ENCODE measurements at regions not wholly inside any gene's neighbourhood (a gene's known extent, or its start where the extent isn't known, plus 50 kb on each side); places are given as distances from the start of the nearest gene placed in this dataset.

DNA sequence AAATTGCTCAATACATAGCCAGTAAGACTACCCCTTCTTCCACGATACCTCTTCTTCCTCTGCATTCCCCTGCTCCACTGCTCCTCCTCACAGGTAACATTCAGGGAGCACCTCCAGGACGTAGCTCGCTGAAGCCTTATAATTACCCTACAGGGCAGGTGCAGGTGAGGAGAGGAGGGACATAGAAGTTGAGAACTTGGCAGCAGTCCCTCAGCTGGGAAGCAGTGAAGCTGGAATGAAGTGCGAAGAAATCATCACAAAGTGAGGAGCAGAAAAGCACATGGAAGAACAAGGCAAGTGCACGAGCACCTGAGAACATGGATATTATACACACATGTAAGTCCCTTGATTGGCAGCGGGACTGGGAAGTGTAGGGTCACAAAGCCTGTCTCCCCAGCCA, 118.2 kb downstream of the HSD17B3 start:
- Mint-ChIP-seq H3K4me3 (no peak overlapping the region), H3K9me3 (no peaks in the 10 kb centered on the region), H3K27ac (no peak overlapping the region), H3K36me3 (no peaks in the 10 kb centered on the region), H3K4me1 (ENCODE audit: low read depth in 2 of 2) (peaks cover 0 to 7% of the 10 kb centered on the region in 2 donors), H3K27me3 (peaks cover 28 to 45% of the 10 kb centered on the region in 2 donors)
- DNase-seq (ENCODE audit: low spot score) (no peak), ATAC-seq (peak in 1 of 2 donors; percentile 6)

GRCh38 chr9:96178153-96178552, 123.8 kb downstream of the HSD17B3 start:
- H3K4me1 Mint-ChIP-seq (ENCODE audit: low read depth in 2 of 2) = peaks cover 0 to 2% of the 10 kb centered on the region in 2 donors
- H3K27ac Mint-ChIP-seq = no peak overlapping the region
- peaks cover 40 to 54% of the 10 kb centered on the region in 2 donors for H3K27me3 Mint-ChIP-seq
- ATAC-seq = no peak
- no peaks in the 10 kb centered on the region for H3K9me3 Mint-ChIP-seq
- H3K36me3 Mint-ChIP-seq = no peaks in the 10 kb centered on the region
- H3K4me3 Mint-ChIP-seq = no peak overlapping the region
- DNase-seq (ENCODE audit: low spot score) = no peak

DNA sequence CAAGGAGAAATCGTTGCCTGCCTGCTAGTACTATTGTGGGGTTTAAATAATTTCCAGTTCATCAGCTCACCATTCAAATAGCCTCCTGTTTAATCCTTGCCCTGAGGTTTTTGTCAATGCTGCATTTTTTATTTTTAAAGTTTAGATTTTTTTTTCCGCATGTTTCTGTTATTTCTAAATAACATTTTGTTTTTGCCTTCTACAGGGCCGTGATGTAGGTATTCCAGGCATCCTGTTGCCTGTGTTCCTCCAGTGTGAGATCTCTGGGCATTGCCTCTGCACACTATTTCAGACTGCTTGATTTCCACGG, 124.3 kb downstream of the HSD17B3 start:
- Mint-ChIP-seq H3K4me3 (no peak overlapping the region), H3K27me3 (peaks cover 39 to 54% of the 10 kb centered on the region in 2 donors)

GRCh38 chr9:96177005-96177718, 124.8 kb downstream of the HSD17B3 start:
- H3K4me1 Mint-ChIP-seq (ENCODE audit: low read depth in 2 of 2) = no peaks in the 10 kb centered on the region
- H3K36me3 Mint-ChIP-seq = no peaks in the 10 kb centered on the region
- H3K27me3 Mint-ChIP-seq = peaks cover 34 to 57% of the 10 kb centered on the region in 2 donors
- no peak for ATAC-seq
- no peak overlapping the region for H3K4me3 Mint-ChIP-seq
- DNase-seq (ENCODE audit: low spot score) = no peak
- H3K27ac Mint-ChIP-seq = no peak overlapping the region
- H3K9me3 Mint-ChIP-seq = no peaks in the 10 kb centered on the region

More for the DNA sequence above, 124.3 kb downstream of the HSD17B3 start:
- ATAC-seq (no peak), DNase-seq (ENCODE audit: low spot score) (no peak)
- H3K27ac Mint-ChIP-seq = no peak overlapping the region
- H3K4me1 Mint-ChIP-seq (ENCODE audit: low read depth in 2 of 2) = no peaks in the 10 kb centered on the region
- no peaks in the 10 kb centered on the region for H3K36me3 Mint-ChIP-seq
- no peaks in the 10 kb centered on the region for H3K9me3 Mint-ChIP-seq

DNA sequence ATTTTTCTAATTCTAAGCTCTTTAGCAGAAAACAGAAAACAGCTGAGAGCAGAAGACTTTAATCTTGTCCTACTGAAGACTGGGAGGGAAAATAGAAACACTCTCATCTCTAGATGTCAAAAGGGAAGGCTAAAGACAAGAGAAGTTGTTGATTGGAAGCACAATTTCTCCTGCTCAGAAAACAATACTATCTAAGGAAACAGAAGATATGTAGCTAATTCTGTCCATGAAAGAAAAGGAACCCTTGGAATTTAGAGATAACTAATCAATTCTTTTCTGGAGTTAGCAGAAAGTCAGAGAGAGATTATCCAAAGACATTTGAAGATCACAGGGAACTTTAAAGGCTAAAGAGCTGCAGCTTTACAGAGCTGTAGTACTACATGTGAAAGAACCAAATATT, 126.2 kb downstream of the HSD17B3 start:
- no peaks in the 10 kb centered on the region for H3K36me3 Mint-ChIP-seq
- no peak overlapping the region for H3K27ac Mint-ChIP-seq
- ATAC-seq (no peak), DNase-seq (ENCODE audit: low spot score) (no peak)
- no peak overlapping the region for H3K4me3 Mint-ChIP-seq
- H3K4me1 Mint-ChIP-seq (ENCODE audit: low read depth in 2 of 2) = no peaks in the 10 kb centered on the region
- H3K27me3 Mint-ChIP-seq = peaks cover 30 to 55% of the 10 kb centered on the region in 2 donors
- H3K9me3 Mint-ChIP-seq = no peaks in the 10 kb centered on the region

- Mint-ChIP-seq H3K4me3 (no peak overlapping the region), H3K4me1 (ENCODE audit: low read depth in 2 of 2) (no peaks in the 10 kb centered on the region), H3K27me3 (peaks cover 28 to 50% of the 10 kb centered on the region in 2 donors), H3K9me3 (no peaks in the 10 kb centered on the region), H3K27ac (no peak overlapping the region), H3K36me3 (no peaks in the 10 kb centered on the region)
- no peak for DNase-seq (ENCODE audit: low spot score)
- ATAC-seq = no peak
Measured at GRCh38 chr9:96175001-96175400, 127.0 kb downstream of the HSD17B3 start.

DNA sequence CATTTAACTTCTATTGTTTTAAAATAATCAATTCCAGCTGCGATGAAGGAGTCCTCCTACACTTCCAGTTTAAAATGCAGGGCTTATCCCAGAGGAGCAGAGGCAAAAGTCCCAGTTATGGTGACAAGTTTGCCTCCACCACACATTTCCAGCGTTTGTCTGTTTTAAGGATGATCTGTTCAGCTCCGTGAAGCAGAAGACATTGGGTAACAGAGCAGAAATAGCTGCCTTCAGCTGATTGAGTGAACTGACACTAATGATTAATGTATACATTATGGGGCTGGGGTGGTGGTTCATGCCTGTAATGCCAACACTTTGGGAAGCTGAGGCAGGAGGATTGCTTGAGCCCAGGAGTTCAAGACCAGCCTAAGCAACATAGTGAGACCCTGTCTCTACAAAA, 127.6 kb downstream of the HSD17B3 start:
- no peak for ATAC-seq

DNA sequence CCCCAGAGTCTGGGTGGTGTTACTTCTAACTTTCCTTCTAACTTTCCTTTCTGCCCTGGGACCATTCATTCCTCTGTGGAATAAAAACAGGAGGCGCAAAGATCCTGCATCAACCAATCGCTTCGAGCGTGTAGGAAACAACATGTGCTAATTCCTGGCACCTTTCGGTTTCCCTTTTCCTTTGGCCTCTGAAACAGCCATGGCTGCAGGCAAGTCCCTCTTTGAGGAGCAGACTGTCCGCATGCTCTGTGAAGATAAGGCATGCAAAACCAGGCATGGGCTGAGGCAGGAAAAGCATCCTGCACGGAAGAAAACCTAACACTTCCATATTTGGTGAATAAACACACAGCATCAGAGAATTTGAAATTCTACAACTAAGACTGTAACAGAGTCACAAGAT, 128.3 kb downstream of the HSD17B3 start:
- Mint-ChIP-seq H3K27me3 (peaks cover 26 to 47% of the 10 kb centered on the region in 2 donors), H3K27ac (no peak overlapping the region), H3K4me1 (ENCODE audit: low read depth in 2 of 2) (no peaks in the 10 kb centered on the region), H3K9me3 (no peaks in the 10 kb centered on the region), H3K36me3 (no peaks in the 10 kb centered on the region), H3K4me3 (no peak overlapping the region)
- no peak for DNase-seq (ENCODE audit: low spot score)
- ATAC-seq = no peak

More for the DNA sequence above, 127.6 kb downstream of the HSD17B3 start:
- H3K4me3 Mint-ChIP-seq = no peak overlapping the region
- no peaks in the 10 kb centered on the region for H3K4me1 Mint-ChIP-seq (ENCODE audit: low read depth in 2 of 2)
- H3K27me3 Mint-ChIP-seq = peaks cover 28 to 50% of the 10 kb centered on the region in 2 donors
- no peaks in the 10 kb centered on the region for H3K36me3 Mint-ChIP-seq
- no peak for DNase-seq (ENCODE audit: low spot score)
- no peak overlapping the region for H3K27ac Mint-ChIP-seq
- H3K9me3 Mint-ChIP-seq = no peaks in the 10 kb centered on the region

GRCh38 chr9:96172797-96173196, 129.2 kb downstream of the HSD17B3 start:
- Mint-ChIP-seq H3K9me3 (no peaks in the 10 kb centered on the region), H3K4me1 (ENCODE audit: low read depth in 2 of 2) (no peaks in the 10 kb centered on the region), H3K4me3 (no peak overlapping the region), H3K27ac (no peak overlapping the region), H3K27me3 (peaks cover 23 to 38% of the 10 kb centered on the region in 2 donors), H3K36me3 (no peaks in the 10 kb centered on the region)
- ATAC-seq (no peak), DNase-seq (ENCODE audit: low spot score) (no peak)

DNA sequence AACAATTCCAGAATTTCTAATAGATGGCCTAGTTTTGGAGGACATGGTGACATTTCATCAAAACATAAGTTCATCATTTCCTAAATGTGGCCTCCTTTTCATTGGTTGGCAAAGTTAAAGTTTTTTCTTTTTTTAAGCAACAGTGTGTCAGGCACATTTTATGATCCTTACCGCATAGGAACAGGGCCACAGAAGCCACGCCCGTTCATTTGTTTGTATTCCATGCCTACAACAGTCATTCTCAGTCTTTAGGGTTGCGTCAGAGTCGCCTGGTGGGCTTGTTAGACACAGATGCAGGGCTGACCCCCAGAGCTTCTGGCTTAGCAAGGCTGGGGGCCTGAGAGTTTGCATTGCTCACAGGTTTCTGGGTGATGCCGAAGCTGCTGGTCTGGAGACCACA, 130.2 kb downstream of the HSD17B3 start:
- Mint-ChIP-seq H3K9me3 (no peaks in the 10 kb centered on the region), H3K4me3 (no peak overlapping the region), H3K27ac (no peak overlapping the region), H3K4me1 (ENCODE audit: low read depth in 2 of 2) (no peaks in the 10 kb centered on the region), H3K36me3 (no peaks in the 10 kb centered on the region), H3K27me3 (peaks cover 26 to 31% of the 10 kb centered on the region in 2 donors)
- DNase-seq (ENCODE audit: low spot score) = no peak
- no peak for ATAC-seq

GRCh38 chr9:96169901-96170300, 132.1 kb downstream of the HSD17B3 start:
- H3K4me1 Mint-ChIP-seq (ENCODE audit: low read depth in 2 of 2) = no peaks in the 10 kb centered on the region
- no peaks in the 10 kb centered on the region for H3K9me3 Mint-ChIP-seq
- H3K27ac Mint-ChIP-seq = no peak overlapping the region
- DNase-seq (ENCODE audit: low spot score) = no peak
- H3K4me3 Mint-ChIP-seq = no peak overlapping the region
- H3K27me3 Mint-ChIP-seq = peaks cover 20 to 26% of the 10 kb centered on the region in 2 donors
- ATAC-seq = no peak
- no peaks in the 10 kb centered on the region for H3K36me3 Mint-ChIP-seq

DNA sequence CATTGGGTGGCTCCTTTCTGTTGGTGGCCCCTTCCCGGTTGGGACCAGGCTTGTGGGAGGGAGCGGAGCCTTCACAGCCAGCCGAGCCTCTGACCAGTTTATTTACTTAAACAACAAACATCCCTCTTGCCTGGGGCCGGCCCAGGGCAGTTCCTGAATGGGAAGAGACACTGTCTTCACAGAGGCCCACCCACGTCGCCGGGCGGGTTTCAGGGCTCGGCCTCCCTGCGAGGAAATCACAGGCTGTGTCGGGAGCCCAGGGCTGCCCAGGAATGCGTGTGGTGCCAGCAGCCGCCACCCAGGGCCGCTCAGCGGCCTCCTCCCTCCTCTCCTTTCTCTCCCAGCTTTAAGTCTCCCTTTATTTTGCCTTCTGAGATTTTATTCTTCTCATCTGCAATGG, 132.5 kb downstream of the HSD17B3 start:
- no peaks in the 10 kb centered on the region for H3K4me1 Mint-ChIP-seq (ENCODE audit: low read depth in 2 of 2)
- H3K27me3 Mint-ChIP-seq = peaks cover 20 to 26% of the 10 kb centered on the region in 2 donors
- no peak for DNase-seq (ENCODE audit: low spot score)
- no peak overlapping the region for H3K4me3 Mint-ChIP-seq
- no peak overlapping the region for H3K27ac Mint-ChIP-seq
- no peak for ATAC-seq
- H3K9me3 Mint-ChIP-seq = no peaks in the 10 kb centered on the region
- H3K36me3 Mint-ChIP-seq = no peaks in the 10 kb centered on the region

- no peak for ATAC-seq
- Mint-ChIP-seq H3K9me3 (no peaks in the 10 kb centered on the region), H3K27ac (no peak overlapping the region), H3K27me3 (peaks cover 19 to 21% of the 10 kb centered on the region in 2 donors), H3K4me3 (no peak overlapping the region), H3K36me3 (no peaks in the 10 kb centered on the region), H3K4me1 (ENCODE audit: low read depth in 2 of 2) (no peaks in the 10 kb centered on the region)
- no peak for DNase-seq (ENCODE audit: low spot score)
Measured at GRCh38 chr9:96168882-96169281, 133.1 kb downstream of the HSD17B3 start.

DNA sequence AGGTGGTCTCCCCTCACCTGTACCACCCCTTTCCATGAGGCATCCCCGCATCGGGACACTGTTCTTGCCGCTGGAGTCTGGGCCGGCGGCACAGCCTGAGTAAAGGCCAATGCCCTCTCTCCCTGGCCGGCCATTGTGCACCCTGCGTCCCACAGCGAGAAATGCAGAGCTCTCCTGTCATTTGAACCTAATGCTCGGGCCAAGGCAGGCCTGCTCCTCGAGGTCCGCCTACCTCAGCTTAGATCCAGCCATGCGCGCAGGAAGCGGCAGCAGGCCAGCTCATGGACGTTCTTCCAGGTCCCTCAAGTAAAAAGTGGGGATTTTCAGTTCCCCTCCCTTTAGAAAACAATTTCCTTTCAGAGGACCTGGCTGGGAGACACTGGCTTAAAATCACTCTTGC, 135.0 kb downstream of the HSD17B3 start:
- Mint-ChIP-seq H3K9me3 (no peaks in the 10 kb centered on the region), H3K4me3 (no peak overlapping the region), H3K27ac (no peak overlapping the region), H3K27me3 (peaks cover 16 to 24% of the 10 kb centered on the region in 2 donors), H3K36me3 (no peaks in the 10 kb centered on the region), H3K4me1 (ENCODE audit: low read depth in 2 of 2) (no peaks in the 10 kb centered on the region)
- ATAC-seq (no peak), DNase-seq (ENCODE audit: low spot score) (no peak)

DNA sequence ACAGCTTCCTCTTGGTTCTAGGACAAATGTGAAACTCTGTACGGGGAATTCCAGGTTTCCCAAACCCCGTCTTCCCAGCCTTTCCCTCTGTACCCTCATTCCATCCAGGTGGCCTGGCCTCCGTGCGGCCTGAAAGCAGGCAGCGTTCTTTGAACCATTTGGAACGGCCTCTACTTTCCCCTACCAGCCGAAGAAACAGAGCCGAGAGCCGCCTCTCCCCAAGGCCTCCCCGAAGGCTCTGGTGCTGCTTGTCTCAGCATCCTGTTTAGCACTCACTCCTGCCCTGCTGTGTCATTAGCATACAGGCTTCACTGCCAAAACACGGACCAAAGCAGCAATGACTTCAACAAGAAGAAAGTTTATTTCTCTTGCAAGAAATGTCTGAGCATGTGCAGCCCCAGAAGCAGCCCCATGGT, 137.7 kb downstream of the HSD17B3 start:
- DNase-seq (ENCODE audit: low spot score) = no peak
- Mint-ChIP-seq H3K27me3 (peaks cover 20 to 34% of the 10 kb centered on the region in 2 donors), H3K36me3 (no peaks in the 10 kb centered on the region), H3K27ac (no peak overlapping the region), H3K4me3 (no peak overlapping the region), H3K4me1 (ENCODE audit: low read depth in 2 of 2) (peaks cover 4 to 6% of the 10 kb centered on the region in 2 donors), H3K9me3 (no peaks in the 10 kb centered on the region)
- no peak for ATAC-seq
